ENCODE measurements at regions not wholly inside any gene's neighbourhood (a gene's known extent, or its start where the extent isn't known, plus 50 kb on each side); places are given as distances from the start of the nearest gene placed in this dataset.

DNA sequence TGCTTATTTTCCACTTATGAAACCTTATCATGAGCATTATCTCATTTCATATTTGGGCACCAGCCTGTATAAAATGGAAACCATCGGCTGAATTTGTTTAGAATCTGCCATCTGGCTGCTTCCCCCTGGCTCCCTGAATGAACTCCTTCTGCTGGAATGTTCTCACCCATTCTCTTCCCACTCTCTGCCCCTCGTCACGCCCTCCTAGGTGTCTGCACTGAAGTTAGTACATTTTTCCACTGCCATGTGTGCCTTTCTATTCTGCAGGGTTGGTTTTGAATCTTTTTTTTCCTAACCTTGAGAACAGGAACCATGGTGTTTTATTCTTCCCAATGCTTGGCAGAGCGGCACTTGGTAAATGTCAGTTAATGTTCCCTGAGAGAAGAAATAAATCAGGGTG is 359.7 kb downstream of the MLLT3 start:
- TF ChIP-seq CTCF (IDR thresholded peaks at IDR 0.05) (no peak), POLR2A (IDR thresholded peaks at IDR 0.05) (no peak)
